Liver (tissue), 3 donors: ENCODE measurements at regions not wholly inside any gene's neighbourhood (a gene's known extent, or its start where the extent isn't known, plus 50 kb on each side); places are given as distances from the start of the nearest gene placed in this dataset.

Source experiments
- GABPA ChIP-seq, 2 donors: IDR thresholded peaks in 1 of 2; conservative IDR thresholded peaks in 1 of 2; 2 replicates each; pipeline ENCODE4 v1.6.1; 2016; ENCODE audit warnings: antibody characterized with exemption in 2 of 2, mild to moderate bottlenecking in 1 of 2, moderate library complexity in 1 of 2
- HNF4A ChIP-seq, 2 donors: conservative IDR thresholded peaks; 2 replicates each; pipeline ENCODE4 v1.6.1; 2016; ENCODE audit warnings: antibody characterized with exemption in 2 of 2, mild to moderate bottlenecking in 2 of 2
- JUND ChIP-seq, 2 donors: IDR thresholded peaks; 2 replicates each; pipeline ENCODE4 v1.6.1; 2016; ENCODE audit warnings: antibody characterized with exemption in 2 of 2
- MAX ChIP-seq: IDR thresholded peaks from 2 replicates; pipeline ENCODE4 v1.6.1; 2016; ENCODE audit warnings: antibody characterized with exemption
- RAD21 ChIP-seq, 2 donors: IDR thresholded peaks; 2 replicates each; pipeline ENCODE4 v1.6.1; 2016; ENCODE audit warnings: antibody characterized with exemption in 2 of 2, mild to moderate bottlenecking in 2 of 2
- RXRA ChIP-seq, 2 donors: IDR thresholded peaks; 2 replicates each; pipeline ENCODE4 v1.6.1; 2017 to 2018; ENCODE audit warnings: antibody characterized with exemption in 2 of 2, mild to moderate bottlenecking in 1 of 2
- TAF1 ChIP-seq: conservative IDR thresholded peaks from 2 replicates; pipeline ENCODE4 v1.6.1; 2016; ENCODE audit warnings: antibody characterized with exemption, mild to moderate bottlenecking
- TF ChIP-seq, protein P1 (sequence below): fragments of 150-350 bp; IDR thresholded peaks from 2 replicates; pipeline ENCODE4 v1.5.1; 2017; ENCODE audit warnings: improper control_type of control experiment, low read depth, low read length; ENCODE audit not compliant: missing input control
- TF ChIP-seq, protein P2 (sequence below): IDR thresholded peaks from 2 replicates; pipeline ENCODE4 v1.6.1; 2016; ENCODE audit warnings: antibody characterized with exemption, mild to moderate bottlenecking
- donor health status: healthy.
- donor health status: healthy.

DNA sequence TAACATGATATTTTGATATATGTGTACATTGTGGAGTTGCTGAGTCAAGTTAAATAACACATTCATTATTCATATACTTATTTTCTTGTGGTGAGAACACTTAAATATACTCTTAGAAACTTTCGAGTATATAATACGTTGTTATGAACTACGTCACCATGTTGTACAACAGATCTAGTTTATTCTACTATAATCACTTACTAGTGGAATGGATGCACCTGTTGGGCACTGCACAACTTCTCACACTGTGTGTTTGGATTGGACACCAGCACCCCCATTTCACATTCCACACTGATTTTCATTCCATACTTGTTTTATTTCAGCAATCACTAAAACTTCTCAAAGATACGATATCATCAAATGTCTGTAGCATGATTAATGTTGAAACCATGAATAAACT, 407.3 kb downstream of the RPS24 start:
- TF ChIP-seq, protein P1, sequence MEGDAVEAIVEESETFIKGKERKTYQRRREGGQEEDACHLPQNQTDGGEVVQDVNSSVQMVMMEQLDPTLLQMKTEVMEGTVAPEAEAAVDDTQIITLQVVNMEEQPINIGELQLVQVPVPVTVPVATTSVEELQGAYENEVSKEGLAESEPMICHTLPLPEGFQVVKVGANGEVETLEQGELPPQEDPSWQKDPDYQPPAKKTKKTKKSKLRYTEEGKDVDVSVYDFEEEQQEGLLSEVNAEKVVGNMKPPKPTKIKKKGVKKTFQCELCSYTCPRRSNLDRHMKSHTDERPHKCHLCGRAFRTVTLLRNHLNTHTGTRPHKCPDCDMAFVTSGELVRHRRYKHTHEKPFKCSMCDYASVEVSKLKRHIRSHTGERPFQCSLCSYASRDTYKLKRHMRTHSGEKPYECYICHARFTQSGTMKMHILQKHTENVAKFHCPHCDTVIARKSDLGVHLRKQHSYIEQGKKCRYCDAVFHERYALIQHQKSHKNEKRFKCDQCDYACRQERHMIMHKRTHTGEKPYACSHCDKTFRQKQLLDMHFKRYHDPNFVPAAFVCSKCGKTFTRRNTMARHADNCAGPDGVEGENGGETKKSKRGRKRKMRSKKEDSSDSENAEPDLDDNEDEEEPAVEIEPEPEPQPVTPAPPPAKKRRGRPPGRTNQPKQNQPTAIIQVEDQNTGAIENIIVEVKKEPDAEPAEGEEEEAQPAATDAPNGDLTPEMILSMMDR: no peak
- TF ChIP-seq HNF4A (conservative IDR thresholded peaks at IDR 0.05): no peak
- TF ChIP-seq MAX: no peak
- TF ChIP-seq RXRA (IDR thresholded peaks at IDR 0.05): no peak
- TF ChIP-seq, protein P2, sequence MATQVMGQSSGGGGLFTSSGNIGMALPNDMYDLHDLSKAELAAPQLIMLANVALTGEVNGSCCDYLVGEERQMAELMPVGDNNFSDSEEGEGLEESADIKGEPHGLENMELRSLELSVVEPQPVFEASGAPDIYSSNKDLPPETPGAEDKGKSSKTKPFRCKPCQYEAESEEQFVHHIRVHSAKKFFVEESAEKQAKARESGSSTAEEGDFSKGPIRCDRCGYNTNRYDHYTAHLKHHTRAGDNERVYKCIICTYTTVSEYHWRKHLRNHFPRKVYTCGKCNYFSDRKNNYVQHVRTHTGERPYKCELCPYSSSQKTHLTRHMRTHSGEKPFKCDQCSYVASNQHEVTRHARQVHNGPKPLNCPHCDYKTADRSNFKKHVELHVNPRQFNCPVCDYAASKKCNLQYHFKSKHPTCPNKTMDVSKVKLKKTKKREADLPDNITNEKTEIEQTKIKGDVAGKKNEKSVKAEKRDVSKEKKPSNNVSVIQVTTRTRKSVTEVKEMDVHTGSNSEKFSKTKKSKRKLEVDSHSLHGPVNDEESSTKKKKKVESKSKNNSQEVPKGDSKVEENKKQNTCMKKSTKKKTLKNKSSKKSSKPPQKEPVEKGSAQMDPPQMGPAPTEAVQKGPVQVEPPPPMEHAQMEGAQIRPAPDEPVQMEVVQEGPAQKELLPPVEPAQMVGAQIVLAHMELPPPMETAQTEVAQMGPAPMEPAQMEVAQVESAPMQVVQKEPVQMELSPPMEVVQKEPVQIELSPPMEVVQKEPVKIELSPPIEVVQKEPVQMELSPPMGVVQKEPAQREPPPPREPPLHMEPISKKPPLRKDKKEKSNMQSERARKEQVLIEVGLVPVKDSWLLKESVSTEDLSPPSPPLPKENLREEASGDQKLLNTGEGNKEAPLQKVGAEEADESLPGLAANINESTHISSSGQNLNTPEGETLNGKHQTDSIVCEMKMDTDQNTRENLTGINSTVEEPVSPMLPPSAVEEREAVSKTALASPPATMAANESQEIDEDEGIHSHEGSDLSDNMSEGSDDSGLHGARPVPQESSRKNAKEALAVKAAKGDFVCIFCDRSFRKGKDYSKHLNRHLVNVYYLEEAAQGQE: no peak
- TF ChIP-seq RAD21 (IDR thresholded peaks at IDR 0.05): no peak
- no peak for TF ChIP-seq JUND (IDR thresholded peaks at IDR 0.05)
- TF ChIP-seq GABPA (IDR thresholded peaks at IDR 0.05 in 1 of 2, conservative IDR thresholded peaks at IDR 0.05 in 1 of 2): no peak
- TF ChIP-seq TAF1: no peak
